H9 (cell line): ENCODE measurements at regions not wholly inside any gene's neighbourhood (a gene's known extent, or its start where the extent isn't known, plus 50 kb on each side); places are given as distances from the start of the nearest gene placed in this dataset.

Experiments
- DNase-seq: peaks from one replicate; pipeline ENCODE4 v3.0.0-alpha.2; 2017
- H2AFZ ChIP-seq: one replicate; pipeline ENCODE4 v1.6.1; 2013; ENCODE audit warnings: mild to moderate bottlenecking, low read length, control low read depth, moderate library complexity
- H2AK5ac ChIP-seq: 2 replicates; pipeline ENCODE4 v1.6.1; 2013; ENCODE audit warnings: low read length, control low read depth, mixed read lengths; ENCODE audit not compliant: insufficient read length
- H2BK120ac ChIP-seq: one replicate; pipeline ENCODE4 v1.6.1; 2013; ENCODE audit warnings: low read depth, mild to moderate bottlenecking, low read length, control low read depth, inconsistent platforms; ENCODE audit not compliant: poor library complexity, severe bottlenecking
- H2BK12ac ChIP-seq: 2 replicates; pipeline ENCODE4 v1.6.1; 2013; ENCODE audit warnings: low read length, control low read depth, mixed read lengths, low read depth; ENCODE audit not compliant: insufficient read length
- H2BK15ac ChIP-seq: 2 replicates; pipeline ENCODE4 v1.6.1; 2013; ENCODE audit warnings: low read depth, low read length, control low read depth
- H2BK20ac ChIP-seq: one replicate; pipeline ENCODE4 v1.6.1; 2013; ENCODE audit warnings: low read depth, mild to moderate bottlenecking, low read length, control low read depth, inconsistent platforms; ENCODE audit not compliant: poor library complexity, severe bottlenecking
- H2BK5ac ChIP-seq: 2 replicates; pipeline ENCODE4 v1.6.1; 2013; ENCODE audit warnings: low read length, control low read depth, mixed read lengths; ENCODE audit not compliant: insufficient read length
- H3K14ac ChIP-seq: 2 replicates; pipeline ENCODE4 v1.6.1; 2013; ENCODE audit warnings: low read length, control low read depth; ENCODE audit not compliant: insufficient read depth
- H3K18ac ChIP-seq: 2 replicates; pipeline ENCODE4 v1.6.1; 2013; ENCODE audit warnings: low read depth, mild to moderate bottlenecking, mixed read lengths, low read length, control low read depth; ENCODE audit not compliant: insufficient read length
- H3K23ac ChIP-seq: 2 replicates; pipeline ENCODE4 v1.6.1; 2013; ENCODE audit warnings: low read length, control low read depth, mixed read lengths, low read depth; ENCODE audit not compliant: insufficient read length
- H3K23me2 ChIP-seq: 2 replicates; pipeline ENCODE4 v1.6.1; 2013; ENCODE audit warnings: low read depth, mild to moderate bottlenecking, mixed read lengths, low read length, control low read depth; ENCODE audit not compliant: insufficient read length, poor library complexity, severe bottlenecking
- H3K27ac ChIP-seq: 2 replicates; pipeline ENCODE4 v1.5.1; 2013; ENCODE audit warnings: low read length, control low read depth, mixed read lengths, low read depth; ENCODE audit not compliant: insufficient read length
- H3K27me3 ChIP-seq: 2 replicates; pipeline ENCODE4 v1.6.1; 2013; ENCODE audit warnings: low read length, control low read depth, inconsistent platforms; ENCODE audit not compliant: insufficient read depth
- H3K4ac ChIP-seq: 2 replicates; pipeline ENCODE4 v1.6.1; 2013; ENCODE audit warnings: low read depth, mild to moderate bottlenecking, control low read depth, inconsistent platforms, low read length, moderate library complexity
- H3K4me1 ChIP-seq: 2 replicates; pipeline ENCODE4 v1.6.1; 2013; ENCODE audit warnings: low read length, control low read depth, inconsistent platforms; ENCODE audit not compliant: insufficient read depth
- H3K4me2 ChIP-seq: 2 replicates; pipeline ENCODE4 v1.6.1; 2013; ENCODE audit warnings: low read length, control low read depth, mixed read lengths; ENCODE audit not compliant: insufficient read length, insufficient read depth
- H3K56ac ChIP-seq: 2 replicates; pipeline ENCODE4 v1.6.1; 2013; ENCODE audit warnings: low read depth, mild to moderate bottlenecking, mixed read lengths, low read length, control low read depth; ENCODE audit not compliant: insufficient read length
- H3K79me1 ChIP-seq: 2 replicates; pipeline ENCODE4 v1.6.1; 2013; ENCODE audit warnings: low read depth, mild to moderate bottlenecking, moderate library complexity, low read length, control low read depth, inconsistent platforms; ENCODE audit not compliant: insufficient read depth, poor library complexity, severe bottlenecking
- H3K79me2 ChIP-seq: 2 replicates; pipeline ENCODE4 v1.6.1; 2013; ENCODE audit warnings: low read length, control low read depth, inconsistent platforms; ENCODE audit not compliant: insufficient read depth
- H3K9ac ChIP-seq: 2 replicates; pipeline ENCODE4 v1.6.1; 2013; ENCODE audit warnings: low read length, control low read depth, mixed read lengths; ENCODE audit not compliant: insufficient read length; ENCODE audit errors: extremely low read depth
- H3K9me3 ChIP-seq: one replicate; pipeline ENCODE4 v1.6.1; 2013; ENCODE audit warnings: low read depth, low read length, inconsistent platforms; ENCODE audit not compliant: control insufficient read depth
- H3T11ph ChIP-seq: one replicate; pipeline ENCODE4 v1.6.1; 2013; ENCODE audit warnings: mild to moderate bottlenecking, low read length, control low read depth, inconsistent platforms
- H4K20me1 ChIP-seq: one replicate; pipeline ENCODE4 v1.6.1; 2013; ENCODE audit not compliant: control insufficient read depth, insufficient read length, insufficient read depth
- H4K5ac ChIP-seq: 2 replicates; pipeline ENCODE4 v1.6.1; 2013; ENCODE audit warnings: low read depth, mild to moderate bottlenecking, mixed read lengths, low read length, control low read depth; ENCODE audit not compliant: insufficient read length
- H4K8ac ChIP-seq: replicated peaks from 2 replicates; pipeline ENCODE4 v1.6.1; 2013; ENCODE audit warnings: low read length, control low read depth, mixed read lengths, low read depth; ENCODE audit not compliant: insufficient read length
- H4K91ac ChIP-seq: 2 replicates; pipeline ENCODE4 v1.6.1; 2013; ENCODE audit warnings: low read depth, mild to moderate bottlenecking, moderate library complexity, mixed read lengths, low read length, control low read depth; ENCODE audit not compliant: insufficient read length
- H3K27ac Mint-ChIP-seq, 3 experiments: 2 replicates in 2 of 3; 3 replicates in 1 of 3; pipeline ENCODE4 v1.8.0; 2020 to 2021; ENCODE audit warnings: mixed read lengths in 3 of 3, mild to moderate bottlenecking in 1 of 3, moderate library complexity in 1 of 3
- H3K27me3 Mint-ChIP-seq: 2 replicates; pipeline ENCODE4 v1.8.0; 2021; ENCODE audit warnings: low read depth, mild to moderate bottlenecking, moderate library complexity, mixed read lengths
- H3K36me3 Mint-ChIP-seq, 3 experiments: 2 replicates in 2 of 3; 3 replicates in 1 of 3; pipeline ENCODE4 v1.8.0; 2020 to 2021; ENCODE audit warnings: low read depth in 3 of 3, mixed read lengths in 3 of 3; ENCODE audit not compliant: insufficient read depth in 1 of 3
- H3K4me1 Mint-ChIP-seq, 2 experiments: 2 replicates each; pipeline ENCODE4 v1.8.0; 2020; ENCODE audit warnings: mixed read lengths in 2 of 2
- H3K4me3 Mint-ChIP-seq, 2 experiments: 2 replicates in 1 of 2; 3 replicates in 1 of 2; pipeline ENCODE4 v1.8.0; 2020 to 2021; ENCODE audit warnings: mild to moderate bottlenecking in 2 of 2, mixed read lengths in 2 of 2, moderate library complexity in 1 of 2
- H3K9me3 Mint-ChIP-seq, 2 experiments: 2 replicates in 1 of 2; 3 replicates in 1 of 2; pipeline ENCODE4 v1.8.0; 2020; ENCODE audit warnings: mild to moderate bottlenecking in 2 of 2, mixed read lengths in 2 of 2, moderate library complexity in 1 of 2
- CTCF ChIP-seq: fragments of 200-600 bp; sonication (generic); conservative IDR thresholded peaks from 3 replicates; pipeline ENCODE4 v1.8.0; 2021; ENCODE audit warnings: antibody characterized with exemption, mild to moderate bottlenecking
- WGBS: extraction: QIAGEN DNeasy Blood & Tissue Kit; methylation state at CpG from one replicate; pipeline ENCODE4 v1.1.7; 2013; ENCODE audit warnings: missing lambda C conversion rate, low lambda C conversion rate, mixed read lengths; ENCODE audit not compliant: insufficient read length; ENCODE audit errors: extremely low coverage; 5-methylcytosine and 5-hydroxymethylcytosine counted together

- Histone ChIP-seq H2AFZ (no peak overlapping the region), H3K23me2 (no peaks in the 10 kb centered on the region), H3K18ac (no peak overlapping the region), H3K4me2 (no peak overlapping the region), H4K5ac (no peak overlapping the region), H4K8ac (no peak overlapping the region), H3K4me1 (no peaks in the 10 kb centered on the region), H3K9me3 (no peaks in the 10 kb centered on the region), H3T11ph (no peak overlapping the region), H2BK120ac (no peak overlapping the region), H2BK5ac (no peak overlapping the region), H3K27ac (no peak overlapping the region), H4K20me1 (no peaks in the 10 kb centered on the region), H3K4ac (no peak overlapping the region), H2AK5ac (no peak overlapping the region), H3K23ac (no peak overlapping the region), H2BK15ac (no peak overlapping the region), H3K14ac (no peak overlapping the region), H3K27me3 (no peaks in the 10 kb centered on the region), H3K79me2 (no peaks in the 10 kb centered on the region), H2BK20ac (no peak overlapping the region), H2BK12ac (no peak overlapping the region), H3K79me1 (no peaks in the 10 kb centered on the region), H3K9ac (no peak overlapping the region), H4K91ac (no peak overlapping the region), H3K56ac (no peak overlapping the region)
- no CpG with 5 or more reads among the region's 1 CpG for WGBS
- Mint-ChIP-seq H3K4me3 (no peak overlapping the region), H3K36me3 (no peaks in the 10 kb centered on the region), H3K27me3 (no peaks in the 10 kb centered on the region), H3K4me1 (no peaks in the 10 kb centered on the region), H3K9me3 (no peaks in the 10 kb centered on the region), H3K27ac (no peak overlapping the region)
- TF ChIP-seq CTCF: no peak
- DNase-seq: no peak
Measured at GRCh38 chr14:46352844-46353243, 298.7 kb downstream of the RPL10L start.
